HG02885 (cell line): ENCODE measurements at regions not wholly inside any gene's neighbourhood (a gene's known extent, or its start where the extent isn't known, plus 50 kb on each side); places are given as distances from the start of the nearest gene placed in this dataset.
"Not testable (repeated sequence)": the region's sequence is repeated elsewhere in the genome, so short reads cannot be mapped to it uniquely, and the experiment has no call there.

Experiments used
- ATAC-seq: cut with Tn5 transposase; IDR thresholded peaks from one replicate; pipeline ENCODE4 v1.9.1; 2021; ENCODE audit warnings: mild to moderate bottlenecking; ENCODE audit not compliant: unreplicated experiment, poor library complexity

GRCh38 chr6:132063204-132063603, 112.0 kb upstream of the CCN2 start:
- ATAC-seq = no peak

GRCh38 chr6:132062626-132063025, 111.5 kb upstream of the CCN2 start:
- ATAC-seq = no peak

- no peak for ATAC-seq
Observed at GRCh38 chr6:132061381-132061780, 110.2 kb upstream of the CCN2 start.

GRCh38 chr6:132060591-132060990, 109.4 kb upstream of the CCN2 start:
- no peak for ATAC-seq

GRCh38 chr6:132058975-132059374, 107.8 kb upstream of the CCN2 start:
- ATAC-seq = no peak

- ATAC-seq = no peak
Observed at GRCh38 chr6:132054525-132054924, 103.4 kb upstream of the CCN2 start.

GRCh38 chr6:132053511-132053910, 102.3 kb upstream of the CCN2 start:
- ATAC-seq = no peak

- no peak for ATAC-seq
Observed at GRCh38 chr6:132052096-132052495, 100.9 kb upstream of the CCN2 start.

GRCh38 chr6:132045877-132046276, 94.7 kb upstream of the CCN2 start:
- ATAC-seq = no peak

- ATAC-seq = no peak
Observed at GRCh38 chr6:132043148-132043547, 92.0 kb upstream of the CCN2 start.

- no peak for ATAC-seq
Observed at GRCh38 chr6:132041706-132042105, 90.5 kb upstream of the CCN2 start.

- no peak for ATAC-seq
Observed at GRCh38 chr6:132028029-132028428, 76.9 kb upstream of the CCN2 start.

GRCh38 chr6:132025468-132025867, 74.3 kb upstream of the CCN2 start:
- ATAC-seq = no peak

- no peak for ATAC-seq
Observed at GRCh38 chr6:132023490-132023889, 72.3 kb upstream of the CCN2 start.

GRCh38 chr6:132021552-132022375, 70.6 kb upstream of the CCN2 start:
- ATAC-seq = no peak

GRCh38 chr6:132020918-132021317, 69.7 kb upstream of the CCN2 start:
- ATAC-seq = not testable (repeated sequence)

GRCh38 chr6:132020138-132020581, 69.0 kb upstream of the CCN2 start:
- no peak for ATAC-seq

- ATAC-seq = no peak
Observed at GRCh38 chr6:132019586-132019985, 68.4 kb upstream of the CCN2 start.

- ATAC-seq = no peak
Observed at GRCh38 chr6:132017942-132018341, 66.8 kb upstream of the CCN2 start.

- ATAC-seq = no peak
Observed at GRCh38 chr6:132016396-132016795, 65.2 kb upstream of the CCN2 start.

- ATAC-seq = no peak
Observed at GRCh38 chr6:132011582-132011981, 60.4 kb upstream of the CCN2 start.

- ATAC-seq = no peak
Observed at GRCh38 chr6:132009175-132009574, 58.0 kb upstream of the CCN2 start.
